ENCODE measurements at regions not wholly inside any gene's neighbourhood (a gene's known extent, or its start where the extent isn't known, plus 50 kb on each side); places are given as distances from the start of the nearest gene placed in this dataset.

GRCh38 chr1:223001653-223002634, 141.1 kb downstream of the TLR5 start:
- TF ChIP-seq GATA2 (IDR thresholded peaks at IDR 0.05; ENCODE audit: low read depth, low read length) (no peak), GATA3 (IDR thresholded peaks at IDR 0.05; ENCODE audit: low read depth, low read length) (no peak)
